Hematopoietic multipotent progenitor cell treated with erythropoietin and hydrocortisone succinate and interleukin-3 and kit ligand, for 4 days (in vitro differentiated cells): ENCODE measurements at regions not wholly inside any gene's neighbourhood (a gene's known extent, or its start where the extent isn't known, plus 50 kb on each side); places are given as distances from the start of the nearest gene placed in this dataset.
A peak's percentile ranks its signal among the peaks of the same experiment; 100 is the strongest.

Experiments
- DNase-seq: peaks from one replicate; pipeline ENCODE4 v3.0.0-alpha.2; 2015

GRCh38 chr11:122343210-122343609 lies 227.2 kb upstream of the BLID start:
- no peak for DNase-seq

DNA sequence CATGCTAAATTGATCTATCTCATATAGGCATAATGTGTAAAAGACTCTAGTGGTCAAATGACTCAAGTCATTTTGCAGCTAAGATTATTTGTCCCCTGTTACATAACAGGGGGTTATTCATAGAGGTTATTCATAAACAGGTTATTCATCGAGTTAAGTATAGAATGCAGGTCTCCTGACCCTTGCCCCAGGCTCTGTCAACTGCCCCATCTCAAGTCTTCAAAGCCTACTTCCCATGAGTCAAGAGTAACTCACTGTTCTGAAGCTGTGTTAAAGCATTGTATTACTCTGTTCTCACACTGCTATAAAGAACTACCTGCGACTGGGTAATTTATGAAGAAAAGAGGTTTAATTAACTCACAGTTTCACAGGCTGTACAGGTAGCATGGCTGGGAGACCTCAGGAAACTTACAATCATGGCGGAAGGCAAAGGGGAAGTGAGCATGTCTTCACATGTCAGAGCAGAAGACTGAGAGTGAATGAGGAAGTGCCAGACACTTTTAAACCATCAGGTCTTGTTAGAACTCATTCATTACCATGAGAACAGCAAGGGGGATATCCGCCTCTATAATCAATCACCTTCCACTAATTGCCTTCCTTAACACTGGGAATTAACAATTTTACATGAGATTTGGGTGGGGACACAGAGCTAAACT lies 226.2 kb upstream of the BLID start:
- DNase-seq, result peak; percentile 58

DNA sequence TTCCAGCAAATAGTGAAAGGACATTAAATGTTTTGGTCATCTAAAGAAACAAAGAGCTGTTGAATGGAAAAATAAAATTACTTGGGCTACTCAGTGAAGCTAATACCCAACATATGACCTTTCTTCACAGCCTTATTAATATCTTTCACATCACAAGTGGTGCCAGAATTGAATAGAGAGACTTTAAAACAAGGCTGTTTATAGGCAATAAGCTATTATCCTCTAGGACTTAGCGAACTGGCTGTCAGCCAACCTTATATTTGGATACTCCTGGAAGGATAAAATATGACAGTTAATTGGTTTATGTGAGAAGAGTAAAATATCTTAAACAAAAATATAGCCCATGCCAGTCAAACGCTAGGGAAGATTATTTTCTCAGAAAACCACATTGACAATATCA lies 225.5 kb upstream of the BLID start:
- no peak for DNase-seq

DNA sequence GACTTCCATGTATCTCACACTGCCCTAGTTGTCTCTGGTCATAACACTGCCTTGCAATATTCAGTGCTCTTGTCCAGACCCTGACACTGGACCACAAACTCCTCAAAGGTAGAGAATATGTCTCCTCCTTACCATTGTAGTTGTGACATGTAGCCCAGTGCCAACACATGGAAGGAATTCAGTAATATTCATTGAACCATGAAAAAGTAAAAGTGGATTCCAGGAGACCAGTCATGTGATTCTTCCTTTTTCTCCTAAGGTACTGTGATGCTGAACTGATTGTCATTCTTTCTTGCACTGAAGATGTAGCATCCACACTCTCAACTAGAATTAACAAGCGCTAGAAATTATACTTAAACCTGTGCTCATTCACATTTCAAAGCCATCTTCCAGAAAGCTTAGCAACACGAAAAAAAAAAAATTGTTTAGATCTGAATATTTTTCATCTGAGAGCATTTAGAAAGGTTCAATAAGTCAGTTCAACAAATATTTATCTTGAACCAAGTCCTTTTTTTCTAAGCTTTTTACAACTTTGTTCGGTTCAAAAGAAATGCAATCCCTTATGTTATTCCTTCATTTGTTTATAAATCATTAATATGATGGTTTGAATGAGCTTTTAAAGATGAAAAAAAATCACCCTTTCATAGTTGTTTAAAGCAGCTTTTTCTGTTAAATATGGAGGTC lies 224.7 kb upstream of the BLID start:
- no peak for DNase-seq

- DNase-seq, result peak; percentile 48
Observed at GRCh38 chr11:122339436-122340060, 223.5 kb upstream of the BLID start.

GRCh38 chr11:122337704-122338103 lies 221.7 kb upstream of the BLID start:
- peak; percentile 62 for DNase-seq

- peak; percentile 81 for DNase-seq
Observed at GRCh38 chr11:122337241-122337640, 221.2 kb upstream of the BLID start.

- no peak for DNase-seq
Observed at GRCh38 chr11:122336706-122337105, 220.7 kb upstream of the BLID start.

DNA sequence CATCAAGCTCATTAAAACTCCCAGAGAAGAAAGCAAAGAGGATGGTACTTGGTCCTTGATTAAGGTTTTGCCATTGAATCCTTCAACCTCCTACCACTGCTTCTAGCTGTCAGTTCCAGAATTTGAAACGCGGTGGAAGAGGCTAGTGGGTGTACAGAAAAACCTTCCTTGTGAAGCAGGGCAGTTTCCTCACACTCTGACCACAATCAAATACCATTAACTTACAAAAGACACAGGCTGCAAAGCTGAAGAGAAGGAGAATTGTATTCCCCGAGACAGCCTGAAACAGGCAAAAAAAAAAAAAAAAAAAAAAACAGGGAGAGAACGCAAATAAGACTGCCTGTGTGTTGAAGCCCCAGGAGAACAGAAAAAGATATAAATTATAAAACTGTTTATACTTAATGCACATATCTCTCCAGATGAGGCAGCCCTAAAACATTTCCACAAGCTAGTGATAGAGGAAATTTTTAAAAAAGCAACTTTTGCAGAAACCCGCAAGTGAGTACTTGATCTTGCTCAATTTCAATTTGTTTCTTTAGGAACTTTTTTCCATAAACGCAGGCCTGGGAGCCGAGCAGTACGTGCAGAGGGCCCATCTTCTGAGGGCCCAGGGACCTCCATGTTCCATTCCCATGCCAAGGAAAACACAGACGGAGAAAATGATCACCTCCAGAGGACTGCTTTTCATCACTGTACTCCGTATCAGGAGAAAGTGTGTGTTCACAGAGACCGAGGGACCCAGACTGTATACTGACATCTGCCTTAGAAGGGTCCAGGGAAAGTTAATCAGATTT lies 218.7 kb upstream of the BLID start:
- peak; percentile 36 for DNase-seq

DNA sequence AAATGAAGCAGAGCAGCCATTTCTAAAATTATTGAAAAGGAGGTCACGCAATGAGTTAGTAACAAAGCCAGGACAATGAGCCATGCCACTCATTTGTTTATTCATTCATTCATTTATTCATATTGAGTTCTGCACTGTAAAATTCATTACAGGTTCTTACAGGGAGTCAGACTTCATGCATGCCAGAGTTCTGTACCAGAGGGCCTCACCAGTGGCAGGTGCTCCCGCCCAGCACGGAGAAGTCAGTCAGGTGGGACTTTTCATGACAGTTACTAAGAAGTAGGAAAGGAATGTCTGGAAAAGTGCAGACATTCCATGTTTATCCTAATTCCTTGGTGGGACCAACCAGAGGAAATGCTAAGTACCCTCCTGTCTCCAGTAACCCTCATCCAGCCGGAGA lies 217.5 kb upstream of the BLID start:
- DNase-seq, result no peak

- no peak for DNase-seq
Observed at GRCh38 chr11:122331079-122331478, 215.1 kb upstream of the BLID start.

DNA sequence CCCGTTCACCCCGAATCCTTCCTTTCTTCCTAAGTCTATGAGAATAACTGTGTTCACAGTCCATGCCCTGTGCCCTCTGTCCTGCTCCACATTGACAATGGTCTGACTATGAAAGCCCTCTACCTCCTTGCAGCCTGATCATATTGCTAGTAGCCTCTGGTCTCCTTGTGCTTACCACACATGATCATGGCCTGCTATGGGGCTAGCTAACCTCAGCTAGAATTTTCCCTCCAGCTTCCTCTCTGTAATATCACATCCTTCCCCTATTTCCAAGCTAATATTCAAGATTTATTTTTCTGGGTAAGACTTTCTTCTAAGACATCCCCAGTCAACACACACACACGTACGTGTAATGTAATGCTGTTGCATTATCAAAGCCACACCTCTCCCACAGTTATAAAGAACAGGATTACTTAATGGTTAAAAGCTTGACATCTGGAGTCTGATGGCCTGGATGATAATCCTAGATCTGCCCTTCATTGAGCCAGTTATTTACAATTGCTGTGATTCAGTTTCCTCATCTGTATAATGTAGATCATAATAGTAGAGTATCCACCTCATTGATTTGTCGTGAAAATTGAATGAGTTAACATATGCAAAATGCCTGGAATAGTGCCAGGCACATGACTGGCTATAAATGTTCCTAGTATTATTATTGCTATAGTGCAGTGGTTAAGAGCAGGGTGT lies 214.4 kb upstream of the BLID start:
- peak; percentile 42 for DNase-seq

GRCh38 chr11:122327528-122327927 lies 211.5 kb upstream of the BLID start:
- no peak for DNase-seq

DNA sequence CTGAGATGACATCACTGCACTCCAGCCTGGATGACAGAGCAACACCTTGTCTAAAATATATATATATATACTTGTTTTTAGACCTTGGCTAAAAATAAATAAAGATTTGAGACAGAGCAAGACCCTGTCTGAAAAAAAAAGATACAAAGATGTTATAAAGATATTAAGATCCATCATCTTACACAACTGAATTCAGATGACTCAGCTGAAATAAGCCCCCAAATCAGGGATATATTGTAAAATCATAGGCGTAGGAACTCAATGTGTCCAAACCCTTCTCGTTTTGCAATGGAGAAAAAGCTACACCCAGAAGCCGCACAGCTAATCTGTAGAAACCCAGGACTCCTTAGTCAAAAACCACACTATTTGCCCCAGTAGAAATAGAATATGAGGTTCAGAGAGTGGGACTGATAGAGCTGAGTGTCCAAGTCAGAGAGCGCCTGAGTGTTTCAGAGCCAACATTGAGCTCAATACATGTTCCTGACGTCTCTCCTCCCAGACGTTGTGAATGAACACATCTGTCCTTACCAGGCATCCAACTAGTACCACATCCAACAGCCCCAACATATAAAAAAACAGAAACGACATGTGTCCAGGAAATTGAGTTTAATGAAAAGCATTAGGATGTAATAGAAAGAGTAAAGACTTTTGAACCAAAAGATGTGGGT lies 207.9 kb upstream of the BLID start:
- DNase-seq, result no peak

GRCh38 chr11:122322329-122322728 lies 206.3 kb upstream of the BLID start:
- DNase-seq, result peak; percentile 41

GRCh38 chr11:122320671-122321070 lies 204.7 kb upstream of the BLID start:
- DNase-seq, result no peak

DNA sequence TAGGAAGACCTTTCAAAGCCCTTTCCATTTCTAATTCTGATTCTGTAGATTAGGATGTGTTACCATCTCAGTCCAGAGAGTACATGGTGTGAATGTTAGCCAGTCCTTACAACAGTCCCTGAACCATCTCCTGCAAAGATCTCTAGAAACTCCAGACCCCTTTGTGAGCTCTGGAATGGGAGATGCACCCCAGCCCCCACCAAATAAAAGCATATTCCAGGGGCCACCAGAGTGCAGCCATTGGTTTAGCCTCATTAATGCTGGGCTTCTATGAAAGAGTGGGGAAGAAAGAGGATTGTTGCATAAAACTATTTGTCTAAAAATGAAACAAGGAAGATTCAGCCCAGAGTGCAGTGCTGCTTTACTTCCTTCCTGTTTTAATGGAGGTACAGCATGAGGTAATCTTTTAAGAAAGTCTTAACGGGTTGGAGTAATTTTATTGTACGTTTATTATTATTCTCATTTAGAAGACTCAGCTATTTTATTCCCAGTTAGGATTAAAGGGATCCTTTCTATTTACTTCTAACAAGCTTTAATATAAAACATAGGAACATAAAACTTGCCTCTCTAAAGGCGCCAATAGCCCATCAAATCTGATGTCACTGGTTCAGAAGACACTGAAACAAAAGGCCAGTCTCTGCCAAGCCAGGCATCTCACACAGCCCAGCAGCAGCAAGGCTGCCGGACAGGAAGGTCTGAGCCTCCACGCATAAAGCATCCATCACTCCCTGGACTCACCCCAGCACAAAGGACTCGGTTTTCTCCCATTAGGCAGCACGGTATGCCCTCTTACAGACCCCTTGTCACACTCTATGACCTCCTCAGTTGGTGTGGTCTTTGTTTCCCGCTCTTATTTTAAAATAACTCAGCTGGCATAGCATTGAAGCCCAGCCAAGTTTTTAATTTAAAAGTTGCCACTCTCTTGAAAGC lies 203.9 kb upstream of the BLID start:
- DNase-seq, result peak; percentile 53

DNA sequence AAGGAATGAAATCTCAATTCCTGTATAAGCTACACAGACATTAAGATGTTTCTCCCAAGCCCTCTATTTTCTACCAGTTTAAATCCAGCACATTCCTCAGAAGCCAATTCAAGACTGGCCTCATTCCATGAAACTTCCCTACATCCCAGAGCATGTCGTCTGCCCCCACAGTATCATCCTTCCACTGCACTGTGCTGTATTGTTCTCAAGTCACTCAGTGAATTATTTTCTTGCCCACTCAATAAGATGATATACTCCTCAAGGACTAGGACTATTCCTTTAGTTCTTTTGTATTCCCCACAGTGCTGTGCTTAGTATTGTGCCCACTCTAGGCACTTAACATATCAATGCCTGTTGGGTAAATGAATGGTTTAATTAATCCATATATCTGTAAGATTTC lies 203.1 kb upstream of the BLID start:
- no peak for DNase-seq

DNA sequence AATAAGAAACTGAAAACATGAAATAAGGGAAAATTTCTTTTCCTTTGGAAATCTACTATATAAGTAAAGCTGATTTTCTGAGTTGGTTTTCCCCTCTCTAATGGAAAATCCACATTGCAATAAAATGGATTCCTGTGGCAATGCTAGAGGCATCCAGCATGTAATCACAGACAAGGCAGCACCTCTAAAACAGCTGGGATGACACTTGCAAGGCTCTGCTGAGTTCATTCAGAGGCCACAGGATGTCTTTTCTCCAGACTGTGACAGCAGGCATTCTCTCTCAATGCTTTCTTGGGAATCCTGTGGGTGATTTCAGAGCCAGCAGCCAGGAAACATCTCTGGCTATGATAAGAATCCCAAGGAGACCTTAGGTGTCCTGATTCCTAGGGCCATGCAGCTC lies 201.3 kb upstream of the BLID start:
- no peak for DNase-seq

DNA sequence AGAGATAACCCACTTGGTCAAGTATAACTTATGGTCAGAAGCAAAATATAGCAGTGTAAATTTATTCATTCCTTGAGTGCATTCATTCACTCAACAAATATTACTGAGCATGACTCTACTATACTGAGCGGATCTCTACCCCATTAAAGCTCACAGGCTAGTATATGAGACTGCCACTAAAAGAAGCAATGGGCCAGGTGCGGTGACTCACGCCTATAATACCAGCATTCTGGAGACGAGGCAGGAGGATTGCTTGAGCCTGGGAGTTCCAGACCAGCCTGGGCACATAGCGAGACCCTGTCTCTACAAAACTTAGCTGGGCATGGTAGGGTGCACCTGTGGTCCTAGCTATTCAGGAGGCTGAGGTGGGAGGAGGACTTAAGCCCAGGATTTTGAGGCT lies 197.6 kb upstream of the BLID start:
- DNase-seq, result no peak

GRCh38 chr11:122311216-122311755 lies 195.3 kb upstream of the BLID start:
- no peak for DNase-seq
